IMR-90 (cell line): ENCODE measurements at regions not wholly inside any gene's neighbourhood (a gene's known extent, or its start where the extent isn't known, plus 50 kb on each side); places are given as distances from the start of the nearest gene placed in this dataset.

Source experiments
- ATAC-seq: fragments of 200-7000 bp; cut with Tn5 transposase; 2 replicates; pipeline ENCODE4 v1.9.1; 2020; ENCODE audit warnings: low read depth, mild to moderate bottlenecking, moderate library complexity
- BruUV-seq: library from RNA; stranded (reverse); fragments of 400-500 nt; replicated peaks from 2 replicates; lab custom pipeline; 2021; lab: Mats Ljungman, UMichigan
- CTCF ChIA-PET: fragments of 300-600 bp; formaldehyde crosslinking; extraction: SDS; loops from one replicate; lab custom pipeline; 2021; ENCODE audit warnings: antibody characterized with exemption; lab: Yijun Ruan, JAX
- POLR2A ChIA-PET: fragments of 300-600 bp; sonication (Branson Sonifier 250); formaldehyde crosslinking; loops from one replicate; lab custom pipeline; 2022; ENCODE audit warnings: antibody characterized with exemption; ENCODE audit not compliant: unreplicated experiment; lab: Charles Lee
- DNase-seq: peaks from one replicate; pipeline ENCODE4 v3.0.0; 2013
- H2AFZ ChIP-seq: replicated peaks from 2 replicates; pipeline ENCODE3; 2013; ENCODE audit warnings: low read length, mild to moderate bottlenecking; ENCODE audit not compliant: poor library complexity
- H2AK5ac ChIP-seq: 2 replicates; pipeline ENCODE4 v1.6.1; 2013; ENCODE audit warnings: low read depth, low read length, inconsistent platforms
- H2AK9ac ChIP-seq: replicated peaks from 2 replicates; pipeline ENCODE3; 2013; ENCODE audit warnings: mild to moderate bottlenecking, low read depth, low read length, moderate library complexity; ENCODE audit not compliant: poor library complexity
- H2BK120ac ChIP-seq: 2 replicates; pipeline ENCODE4 v1.6.1; 2013; ENCODE audit warnings: low read depth, low read length, inconsistent platforms
- H2BK15ac ChIP-seq: 3 replicates; pipeline ENCODE4 v1.6.1; 2013; ENCODE audit warnings: low read depth, low read length, inconsistent platforms
- H2BK20ac ChIP-seq: 2 replicates; pipeline ENCODE4 v1.6.1; 2013; ENCODE audit warnings: low read depth, mild to moderate bottlenecking, inconsistent platforms, low read length, moderate library complexity
- H2BK5ac ChIP-seq: 2 replicates; pipeline ENCODE4 v1.6.1; 2013; ENCODE audit warnings: mild to moderate bottlenecking, low read depth, low read length, inconsistent platforms; ENCODE audit not compliant: poor library complexity, severe bottlenecking
- H3K14ac ChIP-seq: replicated peaks from 2 replicates; pipeline ENCODE4 v1.6.1; 2013; ENCODE audit warnings: low read depth, low read length, inconsistent platforms
- H3K18ac ChIP-seq: 2 replicates; pipeline ENCODE4 v1.6.1; 2013; ENCODE audit warnings: low read depth, low read length, control low read depth
- H3K23ac ChIP-seq: 2 replicates; pipeline ENCODE4 v1.6.1; 2013; ENCODE audit warnings: low read depth, low read length, inconsistent platforms
- H3K27ac ChIP-seq: 2 replicates; pipeline ENCODE4 v1.5.1; 2013; ENCODE audit warnings: mild to moderate bottlenecking, control low read depth, low read length; ENCODE audit not compliant: insufficient read depth
- H3K27me3 ChIP-seq: 2 replicates; pipeline ENCODE4 v1.6.1; 2013; ENCODE audit warnings: low read length; ENCODE audit not compliant: control insufficient read depth, insufficient read depth
- H3K36me3 ChIP-seq: 2 replicates; pipeline ENCODE4 v1.6.1; 2013; ENCODE audit warnings: low read length, mixed read lengths; ENCODE audit not compliant: control insufficient read depth, insufficient read depth
- H3K4ac ChIP-seq: 2 replicates; pipeline ENCODE4 v1.6.1; 2013; ENCODE audit warnings: low read depth, low read length, inconsistent platforms
- H3K4me1 ChIP-seq: 2 replicates; pipeline ENCODE4 v1.6.1; 2013; ENCODE audit warnings: low read length, mixed read lengths; ENCODE audit not compliant: control insufficient read depth, insufficient read depth
- H3K4me2 ChIP-seq: 2 replicates; pipeline ENCODE4 v1.6.1; 2013; ENCODE audit warnings: low read depth, mild to moderate bottlenecking, control low read depth, low read length, moderate library complexity
- H3K4me3 ChIP-seq: 2 replicates; pipeline ENCODE4 v1.5.1; 2013; ENCODE audit warnings: low read depth, mild to moderate bottlenecking, control low read depth, low read length, moderate library complexity; ENCODE audit not compliant: insufficient read depth
- H3K56ac ChIP-seq: 2 replicates; pipeline ENCODE4 v1.6.1; 2013; ENCODE audit warnings: low read length, inconsistent platforms; ENCODE audit not compliant: insufficient read depth; ENCODE audit errors: extremely low read depth
- H3K79me1 ChIP-seq, 2 experiments: 2 replicates each; pipeline ENCODE4 v1.6.1; 2013; ENCODE audit warnings: low read length in 2 of 2, inconsistent platforms in 1 of 2, low read depth in 1 of 2
- H3K9ac ChIP-seq: 2 replicates; pipeline ENCODE4 v1.6.1; 2013; ENCODE audit warnings: low read depth, low read length, control low read depth
- H3K9me1 ChIP-seq: 2 replicates; pipeline ENCODE4 v1.6.1; 2013; ENCODE audit warnings: low read length, inconsistent platforms; ENCODE audit not compliant: insufficient read depth
- H3K9me3 ChIP-seq: 2 replicates; pipeline ENCODE4 v1.6.1; 2013; ENCODE audit warnings: low read length; ENCODE audit not compliant: control insufficient read depth, insufficient read depth
- H4K20me1 ChIP-seq: 2 replicates; pipeline ENCODE4 v1.6.1; 2013; ENCODE audit warnings: low read length, inconsistent platforms; ENCODE audit not compliant: insufficient read depth
- H4K5ac ChIP-seq: 2 replicates; pipeline ENCODE4 v1.6.1; 2013; ENCODE audit warnings: mild to moderate bottlenecking, low read depth, low read length, control low read depth
- H4K8ac ChIP-seq, 2 experiments: 2 replicates each; pipeline ENCODE4 v1.6.1; 2013; ENCODE audit warnings: low read depth in 2 of 2, low read length in 2 of 2, control low read depth in 1 of 2, inconsistent platforms in 1 of 2
- H4K91ac ChIP-seq: 2 replicates; pipeline ENCODE4 v1.6.1; 2013; ENCODE audit warnings: low read depth, low read length, inconsistent platforms; ENCODE audit not compliant: insufficient read depth
- BHLHE40 ChIP-seq: fragments of 150-350 bp; IDR thresholded peaks from 2 replicates; pipeline ENCODE4 v1.6.1; 2016; ENCODE audit warnings: mild to moderate bottlenecking, low read depth, low read length
- CHD1 ChIP-seq: IDR thresholded peaks from 2 replicates; pipeline ENCODE4 v1.6.1; 2012; ENCODE audit warnings: low read depth, low read length, improper control_type of control experiment
- CTCF ChIP-seq: conservative IDR thresholded peaks from 2 replicates; pipeline ENCODE4 v1.5.1; 2012; ENCODE audit warnings: mild to moderate bottlenecking, low read depth, low read length, improper control_type of control experiment
- ELK1 ChIP-seq: fragments of 150-350 bp; IDR thresholded peaks from 2 replicates; pipeline ENCODE4 v1.6.1; 2016; ENCODE audit warnings: low read depth, mild to moderate bottlenecking, low read length, moderate library complexity, borderline replicate concordance
- FOS ChIP-seq: fragments of 150-350 bp; IDR thresholded peaks from 2 replicates; pipeline ENCODE4 v1.6.1; 2016; ENCODE audit warnings: low read depth, low read length
- MXI1 ChIP-seq: IDR thresholded peaks from 2 replicates; pipeline ENCODE4 v1.6.1; 2012; ENCODE audit warnings: low read depth, mild to moderate bottlenecking, low read length, moderate library complexity, borderline replicate concordance
- RCOR1 ChIP-seq: IDR thresholded peaks from 2 replicates; pipeline ENCODE4 v1.6.1; 2012; ENCODE audit warnings: mild to moderate bottlenecking, low read length, improper control_type of control experiment; ENCODE audit not compliant: insufficient replicate concordance
- RFX5 ChIP-seq: IDR thresholded peaks from 2 replicates; pipeline ENCODE4 v1.8.0; 2012; ENCODE audit warnings: low read depth, mild to moderate bottlenecking, low read length, moderate library complexity
- SMC3 ChIP-seq: fragments of 150-350 bp; IDR thresholded peaks from 2 replicates; pipeline ENCODE4 v1.6.1; 2016; ENCODE audit warnings: low read depth, mild to moderate bottlenecking, antibody characterized with exemption, low read length, moderate library complexity
- USF2 ChIP-seq: fragments of 150-350 bp; IDR thresholded peaks from 2 replicates; pipeline ENCODE4 v1.6.1; 2017; ENCODE audit warnings: mild to moderate bottlenecking, antibody characterized with exemption, low read length, low read depth
- WGBS, 2 experiments: methylation state at CpG; one replicate each; pipeline versions ENCODE4 v1.1.5 to v1.1.7; 2013; ENCODE audit warnings: missing lambda C conversion rate in 2 of 2; ENCODE audit not compliant: insufficient read length in 1 of 2; ENCODE audit errors: extremely low coverage in 2 of 2; 5-methylcytosine and 5-hydroxymethylcytosine counted together
- dilution Hi-C: fragments of 300-500 bp; cut with HindIII; formaldehyde crosslinking; loops from one replicate; pipeline ENCODE4 v1.14.3; 2018; ENCODE audit warnings: low sequenced_read_pairs; ENCODE audit not compliant: unreplicated experiment
- in situ Hi-C: fragments of 300-500 bp; cut with MboI; formaldehyde crosslinking; loops from 3 replicates; pipeline ENCODE4 v1.14.3; 2019; ENCODE audit warnings: low sequenced_read_pairs, inconsistent platforms, mixed read lengths
- intact Hi-C: fragments of 100-400 bp; cut with micrococcal nuclease; formaldehyde crosslinking; loops from 2 replicates; pipeline ENCODE4 v1.10.0; 2022

- H3K27me3 ChIP-seq, result no peaks in the 10 kb centered on the region
- ChIA-PET CTCF (interaction anchor here (1.3 to 2.0 kb wide), 2 partner anchors 180 to 407 kb away, joined by 4 to 13 read pairs; no protein-coding TSS in a partner anchor), POLR2A (interaction anchor here (1.9 kb wide), 1 partner anchor 408 kb away, joined by 23 read pairs; the partner anchor contains the start of gene THBS1)
- H4K91ac ChIP-seq, result peak overlapping the region; percentile 99
- H3K18ac ChIP-seq, result peak overlapping the region; percentile 72
- no peaks in the 10 kb centered on the region for H3K36me3 ChIP-seq
- peak overlapping the region; percentile 92 for H2AK5ac ChIP-seq
- DNase-seq (no peak), ATAC-seq (no peak)
- no TSS peak for BruUV-seq
- no peaks in the 10 kb centered on the region for H4K20me1 ChIP-seq
- peak overlapping the region; percentile 72 for H4K5ac ChIP-seq
- peak overlapping the region; percentile 97 for H3K23ac ChIP-seq
- peak overlapping the region; percentile 99 for H3K56ac ChIP-seq
- H3K4me2 ChIP-seq, result no peak overlapping the region
- H3K14ac ChIP-seq, result peak overlapping the region; percentile 97
- H2BK5ac ChIP-seq, result peak overlapping the region; percentile 98
- no CpG with 5 or more reads among the region's 4 CpGs for WGBS, 2 experiments
- peak overlapping the region; percentile 100 for H2BK20ac ChIP-seq
- H3K4me3 ChIP-seq, result no peak overlapping the region
- peak overlapping the region; percentile 82 to 98; a peak in 3 of 4 replicates for H4K8ac ChIP-seq
- dilution Hi-C loops (no loop called here), in situ Hi-C loops (loop anchor here (5.0 to 25.0 kb wide), 6 partner anchors 129 to 589 kb away; partner anchors contain the start of gene THBS1), intact Hi-C loops (loop anchor here (2.0 to 10.0 kb wide), 8 partner anchors 47 to 581 kb away; no protein-coding TSS in a partner anchor)
- TF ChIP-seq BHLHE40, result no peak
- no peak for TF ChIP-seq RFX5
- no peak for TF ChIP-seq USF2
- TF ChIP-seq MXI1, result no peak
- no peak for TF ChIP-seq ELK1
- no peak for TF ChIP-seq CTCF
- no peak for TF ChIP-seq CHD1
- no peak for TF ChIP-seq RCOR1
- TF ChIP-seq SMC3, result no peak
- no peak for TF ChIP-seq FOS
- H3K4me1 ChIP-seq, result peaks cover 17% of the 10 kb centered on the region
- H2BK15ac ChIP-seq, result peak overlapping the region; percentile 91
- peak overlapping the region; percentile 99 for H2BK120ac ChIP-seq
- no peaks in the 10 kb centered on the region for H3K9me3 ChIP-seq
- peak overlapping the region; percentile 91 for H3K27ac ChIP-seq
- H3K79me1 ChIP-seq, result peaks cover 8 to 28% of the 10 kb centered on the region in 2 experiments; a peak in 3 of 4 replicates
- H2AFZ ChIP-seq, result no peak overlapping the region
- peak overlapping the region; percentile 70; the same call in 1 of the 2 replicates for H3K9ac ChIP-seq
- H3K4ac ChIP-seq, result peak overlapping the region; percentile 97
- H3K9me1 ChIP-seq, result peaks cover 18% of the 10 kb centered on the region
- peak overlapping the region; percentile 38 for H2AK9ac ChIP-seq
Observed at GRCh38 chr15:39173426-39173825, 407.5 kb upstream of the THBS1 start.
